ENCODE measurements at regions not wholly inside any gene's neighbourhood (a gene's known extent, or its start where the extent isn't known, plus 50 kb on each side); places are given as distances from the start of the nearest gene placed in this dataset.
"Not testable (repeated sequence)": the region's sequence is repeated elsewhere in the genome, so short reads cannot be mapped to it uniquely, and the experiment has no call there.

DNA sequence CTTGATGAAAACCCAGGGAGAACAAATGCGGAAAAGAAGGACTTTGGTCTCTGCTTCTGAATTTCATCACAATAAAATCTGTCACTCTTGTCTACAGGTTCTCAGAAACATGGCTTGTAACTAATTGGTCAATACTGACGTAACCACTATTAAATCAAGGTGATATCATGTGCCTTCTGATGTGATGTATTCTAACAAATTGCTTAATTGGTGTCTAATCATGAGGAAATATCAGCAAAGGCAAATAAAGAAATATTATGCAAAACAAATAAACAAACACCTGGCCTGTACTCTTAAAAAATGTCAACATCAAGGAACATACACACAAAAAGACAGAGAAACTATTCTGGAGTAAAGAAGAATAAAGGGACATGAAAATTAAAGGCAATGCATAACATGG is 1165.0 kb downstream of the NXPH1 start:
- H3K36me3 ChIP-seq = no peaks in the 10 kb centered on the region
- H3K4me1 ChIP-seq (replicated peaks) = no peaks in the 10 kb centered on the region
- H3K27ac ChIP-seq = no peak overlapping the region
- DNase-seq (ENCODE audit: low read depth in 1 of 2, low spot score in 2 of 2) = no peak
- no peaks in the 10 kb centered on the region for H3K27me3 ChIP-seq (replicated peaks)
- H3K4me3 ChIP-seq = no peak overlapping the region
- H3K9me3 ChIP-seq (replicated peaks) = no peaks in the 10 kb centered on the region

DNA sequence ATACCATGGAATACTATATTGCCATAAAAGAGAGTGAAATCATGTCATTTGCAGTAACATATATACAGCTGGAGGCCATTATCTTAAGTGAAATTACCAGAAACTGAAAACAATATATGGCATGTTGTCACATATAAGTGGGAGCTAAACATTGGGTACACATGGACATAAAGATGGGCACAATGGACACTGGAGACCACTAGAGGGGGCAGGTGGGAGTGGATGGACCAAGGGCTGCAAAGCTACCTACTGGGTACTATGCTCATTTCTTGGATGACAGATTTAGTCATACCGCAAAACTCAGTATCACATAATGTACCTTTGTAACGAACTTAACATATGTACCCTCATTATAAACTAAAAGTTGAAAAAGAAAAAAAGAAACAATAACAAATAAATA is 1167.6 kb downstream of the NXPH1 start:
- Histone ChIP-seq H3K27me3 (replicated peaks) (no peaks in the 10 kb centered on the region), H3K36me3 (no peaks in the 10 kb centered on the region), H3K27ac (no peak overlapping the region), H3K4me1 (replicated peaks) (no peaks in the 10 kb centered on the region), H3K4me3 (no peak overlapping the region), H3K9me3 (replicated peaks) (no peaks in the 10 kb centered on the region)
- no peak for DNase-seq (ENCODE audit: low read depth in 1 of 2, low spot score in 2 of 2)

DNA sequence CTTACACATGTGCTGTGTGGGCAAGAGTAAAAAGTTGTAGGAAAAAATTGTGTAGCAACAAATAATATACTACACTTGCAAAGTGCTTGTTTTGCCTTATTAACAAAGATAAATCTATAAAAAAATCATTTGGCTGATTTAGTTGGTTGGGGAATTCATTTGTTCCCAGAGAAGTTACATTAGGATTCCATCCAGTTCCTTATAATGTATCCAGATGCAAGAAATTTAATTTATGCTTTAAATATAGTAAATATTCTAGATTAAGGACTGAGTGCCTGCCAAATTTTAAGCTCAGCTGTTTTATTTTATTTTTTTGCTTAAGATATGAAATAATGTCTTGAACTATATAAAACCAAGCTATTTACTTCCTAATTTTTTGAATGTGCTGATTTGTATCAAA is 1169.9 kb downstream of the NXPH1 start:
- Histone ChIP-seq H3K4me1 (replicated peaks) (no peaks in the 10 kb centered on the region), H3K9me3 (replicated peaks) (no peaks in the 10 kb centered on the region), H3K27me3 (replicated peaks) (no peaks in the 10 kb centered on the region), H3K27ac (no peak overlapping the region), H3K36me3 (no peaks in the 10 kb centered on the region), H3K4me3 (no peak overlapping the region)
- DNase-seq (ENCODE audit: low read depth in 1 of 2, low spot score in 2 of 2) = no peak

DNA sequence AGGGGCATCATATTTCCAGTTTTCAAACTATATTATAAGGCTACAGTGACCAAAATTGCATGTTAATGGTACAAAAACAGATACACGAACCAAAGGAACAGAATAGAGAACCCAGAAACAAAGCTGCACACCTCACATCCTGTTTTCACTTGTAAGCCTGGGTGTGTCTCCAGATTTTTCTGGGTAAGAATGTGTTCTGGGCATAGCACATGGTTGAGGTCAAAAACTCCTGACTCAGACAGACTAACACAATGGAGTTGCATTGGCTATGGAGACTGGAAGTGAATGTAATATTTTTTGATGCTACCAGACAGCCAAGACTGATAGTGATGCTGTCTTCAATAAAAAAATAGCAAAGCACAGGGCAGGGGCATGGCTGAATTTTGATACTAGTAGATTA is 1175.2 kb downstream of the NXPH1 start:
- DNase-seq (ENCODE audit: low read depth in 1 of 2, low spot score in 2 of 2) = no peak
- Histone ChIP-seq H3K4me1 (replicated peaks) (no peaks in the 10 kb centered on the region), H3K27ac (no peak overlapping the region), H3K27me3 (replicated peaks) (no peaks in the 10 kb centered on the region), H3K9me3 (replicated peaks) (0 out of 2 replicates have a peak, but pooled peaks cover 3% of the 10 kb centered on the region), H3K36me3 (no peaks in the 10 kb centered on the region), H3K4me3 (no peak overlapping the region)

DNA sequence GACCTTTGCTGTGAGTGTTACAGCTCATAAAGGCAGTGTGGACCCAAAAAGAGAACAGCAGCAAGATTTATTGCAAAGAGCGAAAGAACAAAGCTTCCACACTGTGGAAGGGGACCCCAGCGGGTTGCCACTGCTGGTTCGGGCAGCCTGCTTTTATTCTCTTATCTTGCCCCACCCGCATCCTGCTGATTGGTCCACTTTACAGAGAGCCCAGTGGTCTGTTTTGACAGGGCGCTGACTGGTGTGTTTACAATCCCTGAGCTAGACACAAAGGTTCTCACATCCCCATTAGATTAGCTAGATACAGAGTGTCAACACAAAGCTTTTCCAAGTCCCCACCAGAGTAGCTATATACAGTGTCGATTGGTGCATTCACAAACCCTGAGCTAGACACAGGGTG is 1187.5 kb downstream of the NXPH1 start:
- H3K36me3 ChIP-seq; H3K4me3 ChIP-seq; H3K27ac ChIP-seq; H3K4me1 ChIP-seq (replicated peaks); H3K27me3 ChIP-seq (replicated peaks); DNase-seq (ENCODE audit: low read depth in 1 of 2, low spot score in 2 of 2); H3K9me3 ChIP-seq (replicated peaks): not testable (repeated sequence)

DNA sequence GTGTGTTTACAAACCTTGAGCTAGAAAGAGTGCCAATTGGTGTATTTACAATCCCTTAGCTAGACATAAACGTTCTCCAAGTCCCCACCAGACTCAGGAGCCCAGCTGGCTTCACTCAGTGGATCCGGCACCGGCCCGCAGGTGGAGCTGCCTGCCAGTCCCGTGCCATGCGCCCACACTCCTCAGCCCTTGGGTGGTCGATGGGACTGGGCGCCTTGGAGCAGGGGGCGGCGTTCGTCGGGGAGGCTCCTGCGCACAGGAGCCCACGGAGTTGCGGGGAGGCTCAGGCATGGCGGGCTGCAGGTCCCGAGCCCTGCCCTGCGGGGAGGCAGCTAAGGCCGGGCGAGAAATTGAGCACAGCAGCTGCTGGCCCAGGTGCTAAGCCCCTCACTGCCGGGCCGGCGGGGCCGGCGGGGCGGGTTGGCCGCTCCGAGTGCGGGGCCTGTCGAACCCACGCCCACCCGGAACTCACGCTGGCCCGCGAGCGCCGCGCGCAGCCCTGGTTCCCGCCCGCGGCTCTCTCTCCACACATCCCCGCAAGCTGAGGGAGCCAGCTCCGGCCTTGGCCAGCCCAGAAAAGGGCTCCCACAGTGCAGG is 1188.0 kb downstream of the NXPH1 start:
- not testable (repeated sequence) for H3K27ac ChIP-seq; DNase-seq (ENCODE audit: low read depth in 1 of 2, low spot score in 2 of 2); H3K4me1 ChIP-seq (replicated peaks); H3K27me3 ChIP-seq (replicated peaks); H3K36me3 ChIP-seq; H3K4me3 ChIP-seq; H3K9me3 ChIP-seq (replicated peaks)

DNA sequence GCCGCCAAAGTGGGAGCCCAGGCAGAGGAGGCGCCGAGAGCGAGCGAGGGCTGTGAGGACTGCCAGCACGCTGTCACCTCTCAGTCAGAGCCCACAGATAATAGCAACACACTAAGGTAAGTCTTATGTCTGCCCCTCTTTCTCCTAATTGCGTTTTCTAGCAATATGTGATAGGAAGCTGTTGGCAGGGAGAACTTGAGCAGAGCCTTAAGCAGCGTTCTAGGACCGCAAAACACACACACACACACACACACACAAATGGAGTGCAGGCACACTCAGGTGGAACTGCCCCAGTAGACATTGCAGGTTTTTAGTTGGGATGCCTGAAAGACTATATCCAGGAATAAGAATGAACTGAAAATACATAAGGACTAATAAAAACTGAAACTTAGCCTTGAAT is 1188.5 kb downstream of the NXPH1 start:
- no peaks in the 10 kb centered on the region for H3K9me3 ChIP-seq (replicated peaks)
- no peaks in the 10 kb centered on the region for H3K27me3 ChIP-seq (replicated peaks)
- H3K4me1 ChIP-seq (replicated peaks) = no peaks in the 10 kb centered on the region
- H3K4me3 ChIP-seq = no peak overlapping the region
- DNase-seq (ENCODE audit: low read depth in 1 of 2, low spot score in 2 of 2) = no peak
- H3K36me3 ChIP-seq = no peaks in the 10 kb centered on the region
- H3K27ac ChIP-seq = no peak overlapping the region

DNA sequence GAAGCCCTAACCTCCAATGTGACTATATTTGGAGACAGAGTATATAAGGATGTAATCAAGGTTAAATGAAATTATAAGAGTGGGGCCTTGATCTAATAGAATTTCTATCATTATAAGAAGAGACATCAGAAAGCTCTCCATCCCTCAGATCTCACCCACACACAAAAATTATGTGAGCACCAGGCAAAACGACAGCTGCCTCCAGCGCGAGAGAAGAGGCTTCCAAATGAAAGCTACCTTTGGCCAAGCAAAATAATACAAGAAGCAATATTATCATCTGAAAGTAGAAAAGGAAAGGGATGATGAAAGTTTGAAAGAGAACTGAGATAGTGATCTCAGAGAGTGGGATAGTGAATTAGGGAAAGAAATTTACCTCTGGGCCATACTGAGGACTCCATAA is 1192.5 kb downstream of the NXPH1 start:
- DNase-seq (ENCODE audit: low read depth in 1 of 2, low spot score in 2 of 2) = no peak
- H3K27ac ChIP-seq = no peak overlapping the region
- no peaks in the 10 kb centered on the region for H3K9me3 ChIP-seq (replicated peaks)
- H3K4me1 ChIP-seq (replicated peaks) = no peaks in the 10 kb centered on the region
- H3K4me3 ChIP-seq = no peak overlapping the region
- no peaks in the 10 kb centered on the region for H3K36me3 ChIP-seq
- no peaks in the 10 kb centered on the region for H3K27me3 ChIP-seq (replicated peaks)

DNA sequence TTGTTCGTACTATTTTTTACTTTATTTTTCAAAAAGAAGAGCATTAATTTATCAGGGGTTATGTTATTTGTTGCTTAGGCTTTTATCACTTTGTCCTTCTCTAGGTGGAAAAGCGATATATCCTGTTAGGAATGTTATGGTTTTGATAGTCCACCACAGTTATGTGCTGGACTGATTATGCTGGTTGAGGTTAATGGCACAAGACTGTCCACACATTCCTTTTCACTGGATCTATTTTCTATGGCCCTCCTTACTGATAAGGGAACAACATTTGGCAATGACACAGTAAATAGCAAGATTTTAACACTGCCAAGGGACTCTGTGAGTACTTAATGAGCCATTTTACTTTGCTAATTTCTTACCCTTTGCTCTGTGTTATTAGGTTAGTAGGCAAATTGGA is 1212.3 kb downstream of the NXPH1 start:
- H3K4me3 ChIP-seq = no peak overlapping the region
- H3K9me3 ChIP-seq (replicated peaks) = no peaks in the 10 kb centered on the region
- no peaks in the 10 kb centered on the region for H3K4me1 ChIP-seq (replicated peaks)
- no peak for DNase-seq (ENCODE audit: low read depth in 1 of 2, low spot score in 2 of 2)
- H3K27me3 ChIP-seq (replicated peaks) = no peaks in the 10 kb centered on the region
- no peaks in the 10 kb centered on the region for H3K36me3 ChIP-seq
- no peak overlapping the region for H3K27ac ChIP-seq

DNA sequence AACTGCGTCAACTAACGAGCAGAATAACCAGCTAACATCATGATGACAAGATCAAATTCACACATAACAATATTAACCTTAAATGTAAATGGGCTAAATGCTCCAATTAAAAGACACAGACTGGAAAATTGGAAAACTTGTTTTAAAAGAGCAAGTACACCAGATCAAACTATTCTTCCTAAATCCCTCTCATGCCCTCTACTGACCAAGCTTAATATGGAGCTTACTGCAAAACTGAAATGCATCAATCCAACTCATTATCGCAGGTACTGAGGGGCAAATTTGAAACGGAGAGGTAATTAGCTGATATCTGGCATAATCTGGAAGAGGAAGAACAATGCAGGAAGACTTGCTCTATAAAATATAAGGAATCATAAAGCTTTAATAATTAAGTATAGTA is 1223.8 kb downstream of the NXPH1 start:
- no peak for DNase-seq (ENCODE audit: low read depth in 1 of 2, low spot score in 2 of 2)
- Histone ChIP-seq H3K4me1 (replicated peaks) (no peaks in the 10 kb centered on the region), H3K36me3 (no peaks in the 10 kb centered on the region), H3K4me3 (no peak overlapping the region), H3K27ac (no peak overlapping the region), H3K27me3 (replicated peaks) (no peaks in the 10 kb centered on the region), H3K9me3 (replicated peaks) (no peaks in the 10 kb centered on the region)

DNA sequence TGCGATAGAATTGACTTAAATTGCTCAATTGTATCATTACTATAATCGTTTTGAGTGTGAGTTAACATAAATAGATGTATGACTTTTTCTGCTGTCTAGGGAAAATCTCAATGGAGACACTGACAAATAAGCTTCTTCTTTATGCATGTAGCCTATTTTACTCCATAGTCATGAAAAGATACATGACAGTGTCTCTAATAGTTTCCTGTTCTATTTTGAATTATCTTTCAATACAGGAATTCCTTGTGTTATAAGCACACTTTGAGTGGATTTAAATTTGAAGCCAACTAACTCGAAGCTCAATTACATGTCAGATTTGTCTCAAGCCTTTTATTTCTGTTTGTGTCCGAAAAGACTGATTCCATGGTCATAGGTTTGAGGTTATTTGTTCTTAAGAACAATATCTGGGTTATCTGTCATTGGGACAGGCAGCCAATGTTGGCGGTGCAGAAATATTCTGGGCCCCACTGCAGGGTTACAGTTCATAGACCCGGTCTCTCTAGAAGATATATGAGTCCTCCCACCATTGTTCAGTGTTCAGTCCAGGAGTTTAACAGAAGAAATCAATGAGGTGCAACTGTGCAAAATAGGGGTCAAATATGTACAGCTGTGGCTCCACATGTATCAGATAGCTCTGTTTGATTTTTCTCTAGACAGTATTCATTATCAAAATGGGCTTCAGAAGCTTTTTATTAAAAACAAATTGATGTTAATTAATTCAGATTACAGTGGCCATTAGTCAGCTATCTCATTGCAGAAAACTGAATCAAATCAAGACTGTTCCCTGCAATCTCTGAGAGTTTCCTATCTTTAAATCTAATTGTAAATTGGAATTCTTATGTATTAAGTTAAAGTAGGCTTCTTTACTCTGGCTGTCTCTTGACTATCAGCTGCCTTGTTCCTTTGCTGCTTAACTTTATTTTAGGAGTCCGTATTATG is 1238.8 kb downstream of the NXPH1 start:
- DNase-seq (ENCODE audit: low read depth in 1 of 2, low spot score in 2 of 2) = no peak
- no peak overlapping the region for H3K27ac ChIP-seq
- H3K36me3 ChIP-seq = no peaks in the 10 kb centered on the region
- no peaks in the 10 kb centered on the region for H3K27me3 ChIP-seq (replicated peaks)
- no peaks in the 10 kb centered on the region for H3K4me1 ChIP-seq (replicated peaks)
- no peak overlapping the region for H3K4me3 ChIP-seq
- no peaks in the 10 kb centered on the region; the same call in 1 of the 2 replicates for H3K9me3 ChIP-seq (replicated peaks)

DNA sequence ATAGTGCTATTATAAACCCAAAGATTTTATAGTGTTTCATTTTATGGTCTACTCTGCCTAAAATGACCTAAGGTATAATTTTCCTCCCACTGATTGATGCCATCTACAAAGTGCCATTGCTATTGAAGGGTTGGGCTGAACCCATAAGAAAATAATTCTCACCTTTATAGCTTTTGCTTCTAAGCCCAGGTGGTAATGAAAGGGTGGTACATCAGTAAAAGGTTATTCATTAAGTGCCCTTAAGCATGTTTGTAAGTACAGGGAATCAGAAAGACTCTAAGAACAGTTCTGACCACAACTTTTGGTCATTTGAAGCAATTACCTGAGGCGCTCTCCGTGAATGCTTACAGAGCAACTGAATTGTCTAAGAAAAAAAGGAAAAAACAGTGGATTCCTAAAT is 1247.3 kb downstream of the NXPH1 start:
- no peaks in the 10 kb centered on the region for H3K4me1 ChIP-seq (replicated peaks)
- no peaks in the 10 kb centered on the region for H3K36me3 ChIP-seq
- no peaks in the 10 kb centered on the region for H3K27me3 ChIP-seq (replicated peaks)
- DNase-seq (ENCODE audit: low read depth in 1 of 2, low spot score in 2 of 2) = no peak
- H3K9me3 ChIP-seq (replicated peaks) = no peaks in the 10 kb centered on the region; the same call in 1 of the 2 replicates
- H3K27ac ChIP-seq = no peak overlapping the region
- no peak overlapping the region for H3K4me3 ChIP-seq

DNA sequence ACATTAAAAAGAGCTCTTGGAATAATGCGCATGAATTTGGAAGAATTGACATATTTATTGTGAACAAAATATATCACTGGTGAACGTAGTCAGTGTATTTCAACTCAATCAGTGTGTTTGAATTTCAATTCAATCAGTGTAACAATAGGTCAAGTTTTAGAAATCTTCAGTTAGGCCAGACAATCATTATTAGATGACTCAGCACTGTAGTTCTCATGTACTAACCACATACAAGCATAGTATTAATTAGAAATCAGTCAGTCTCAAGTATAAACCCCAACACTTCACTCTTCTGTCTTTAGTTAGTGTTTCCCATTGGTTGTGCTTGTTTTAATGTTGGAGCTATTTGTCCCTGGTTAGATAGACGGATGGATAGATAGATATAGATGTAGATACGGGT is 1247.9 kb downstream of the NXPH1 start:
- no peaks in the 10 kb centered on the region; the same call in 1 of the 2 replicates for H3K9me3 ChIP-seq (replicated peaks)
- DNase-seq (ENCODE audit: low read depth in 1 of 2, low spot score in 2 of 2) = no peak

DNA sequence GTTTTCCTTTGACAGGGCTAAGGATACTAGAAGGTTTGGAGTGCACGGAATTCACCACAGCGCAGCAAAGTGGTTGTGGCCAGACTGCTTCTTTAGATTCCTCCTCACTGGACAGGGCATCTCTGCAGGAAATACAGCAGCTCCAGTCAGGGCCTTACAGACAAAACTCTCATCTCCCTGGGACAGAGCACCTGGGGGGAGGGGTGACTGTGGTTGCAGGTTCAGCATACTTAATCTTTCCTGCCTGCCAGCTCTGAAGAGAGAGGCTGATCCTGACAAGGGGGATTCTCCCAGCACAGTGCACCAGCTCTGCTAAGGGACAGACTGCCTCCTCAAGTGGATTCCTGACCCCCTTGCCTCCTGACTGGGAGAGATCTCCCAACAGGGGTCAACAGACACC is 1257.9 kb downstream of the NXPH1 start:
- no peak overlapping the region for H3K4me3 ChIP-seq
- H3K9me3 ChIP-seq (replicated peaks) = peaks cover 3% of the 10 kb centered on the region
- no peak for DNase-seq (ENCODE audit: low read depth in 1 of 2, low spot score in 2 of 2)
- H3K4me1 ChIP-seq (replicated peaks) = no peaks in the 10 kb centered on the region
- H3K36me3 ChIP-seq = no peaks in the 10 kb centered on the region
- H3K27me3 ChIP-seq (replicated peaks) = no peaks in the 10 kb centered on the region
- no peak overlapping the region for H3K27ac ChIP-seq

More for the DNA sequence above, 1247.9 kb downstream of the NXPH1 start:
- no peaks in the 10 kb centered on the region for H3K27me3 ChIP-seq (replicated peaks)
- no peaks in the 10 kb centered on the region for H3K36me3 ChIP-seq
- no peak overlapping the region for H3K27ac ChIP-seq
- no peaks in the 10 kb centered on the region for H3K4me1 ChIP-seq (replicated peaks)
- no peak overlapping the region for H3K4me3 ChIP-seq

All from SJSA1 (cell line).